Activated CD4-positive, alpha-beta T cell treated with anti-CD3 and anti-CD28 coated beads, Interleukin-2, amount 50 U/mL, for 48 hours (primary cell): ENCODE measurements at regions not wholly inside any gene's neighbourhood (a gene's known extent, or its start where the extent isn't known, plus 50 kb on each side); places are given as distances from the start of the nearest gene placed in this dataset.

Source experiments
- DNase-seq, 2 experiments: peaks; one replicate each; pipeline ENCODE4 v3.0.0-alpha.2; 2020

DNA sequence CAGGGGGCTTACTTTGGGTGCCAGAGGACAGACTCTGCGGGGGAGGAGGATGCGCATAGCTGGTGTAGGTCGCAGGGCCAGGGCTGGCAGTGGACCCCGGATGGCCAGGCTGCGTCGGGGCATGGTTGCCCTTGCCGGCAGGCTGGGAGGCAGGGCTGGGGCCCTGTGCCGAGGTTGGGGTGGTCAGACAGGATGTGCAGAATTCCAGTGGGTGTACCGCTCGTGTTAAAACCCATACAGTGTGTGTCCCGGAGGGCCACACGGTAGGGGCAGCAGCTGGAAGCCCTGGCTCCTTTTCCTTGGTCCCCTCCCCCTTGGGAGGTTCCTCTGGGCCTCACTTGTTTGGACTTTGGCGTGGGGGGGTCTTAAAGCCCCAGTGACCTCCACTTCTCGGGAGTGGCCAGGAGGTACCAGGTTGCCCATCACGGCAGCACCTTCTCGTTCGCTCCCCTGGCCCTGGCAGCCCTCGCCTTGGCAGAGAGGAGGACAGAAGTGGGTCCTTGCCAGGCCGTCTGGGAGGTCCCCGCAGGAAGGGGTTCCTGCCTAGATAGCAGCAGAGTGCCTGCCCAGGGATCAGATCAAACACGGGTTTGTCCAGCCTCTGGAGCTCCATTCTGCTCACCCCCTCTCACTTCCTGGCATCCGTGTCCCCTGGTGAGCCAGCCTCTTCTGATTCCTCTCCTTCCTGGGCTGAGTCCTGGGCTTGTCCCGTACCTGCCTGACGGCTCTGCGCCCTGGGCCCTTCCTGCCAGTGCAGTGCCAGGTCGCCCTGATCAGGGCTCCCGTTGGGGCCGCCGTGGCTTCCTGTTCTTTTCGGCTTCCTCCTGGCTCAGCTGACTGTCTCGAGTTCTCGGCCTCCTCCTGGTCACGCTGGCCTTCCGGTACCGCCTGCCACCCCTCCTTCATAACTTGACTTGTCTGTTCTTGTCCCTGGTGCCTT, 56.7 kb upstream of the HGFAC start:
- no peak for DNase-seq

DNA sequence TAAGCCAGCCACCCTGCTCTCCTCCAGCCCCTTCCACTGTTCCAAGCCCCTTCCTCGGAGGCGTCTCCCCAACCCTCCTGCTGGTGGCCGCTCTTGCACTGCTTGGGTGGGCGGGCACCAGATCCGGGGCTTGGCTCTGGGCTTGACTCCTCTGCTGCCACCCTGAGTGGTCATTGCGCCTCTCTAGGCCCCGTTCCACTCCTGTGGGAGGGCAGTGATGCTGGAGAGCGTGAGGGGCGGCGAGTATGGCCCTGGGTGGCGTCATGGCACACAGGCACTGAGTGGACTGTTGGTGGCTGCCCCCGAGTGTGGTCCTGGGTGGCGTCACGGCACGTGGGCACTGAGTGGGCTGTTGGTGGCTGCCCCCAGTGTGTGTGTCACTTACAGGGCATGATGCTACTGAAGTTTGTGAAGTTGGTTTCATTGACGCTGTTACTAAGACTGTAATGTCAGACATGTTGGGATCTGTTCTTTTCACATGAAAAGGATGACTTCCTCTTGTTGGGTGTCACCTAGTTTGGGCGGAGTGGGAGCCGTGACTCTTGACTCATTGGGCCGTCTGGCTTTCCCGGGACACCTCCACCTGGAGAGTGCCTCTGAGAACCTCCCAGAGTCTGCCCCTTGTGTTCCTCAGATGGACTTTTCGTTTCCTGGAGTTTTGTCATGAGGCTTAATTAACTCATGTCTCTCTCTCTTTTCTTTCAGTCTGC, 55.9 kb upstream of the HGFAC start:
- no peak for DNase-seq

DNA sequence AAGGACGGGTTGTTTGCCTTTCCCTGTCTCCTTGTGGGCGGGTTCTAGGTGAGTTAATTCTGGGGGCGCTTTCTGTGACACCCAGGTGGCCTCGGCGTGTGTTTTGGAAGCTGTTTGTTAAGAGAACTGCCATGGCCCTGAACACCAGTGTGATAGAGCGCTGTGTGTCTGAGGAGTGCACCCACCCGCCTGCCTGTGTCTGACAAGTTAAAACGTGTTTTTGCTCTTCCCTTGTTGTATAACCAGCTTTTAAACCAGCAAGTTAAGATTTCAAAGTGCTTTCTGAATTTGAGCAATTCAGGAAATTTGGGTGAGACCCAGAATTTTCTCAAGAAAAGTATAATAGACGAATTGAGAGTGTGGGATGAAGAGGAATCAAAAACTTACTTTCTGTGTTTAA, 55.2 kb upstream of the HGFAC start:
- no peak for DNase-seq

DNA sequence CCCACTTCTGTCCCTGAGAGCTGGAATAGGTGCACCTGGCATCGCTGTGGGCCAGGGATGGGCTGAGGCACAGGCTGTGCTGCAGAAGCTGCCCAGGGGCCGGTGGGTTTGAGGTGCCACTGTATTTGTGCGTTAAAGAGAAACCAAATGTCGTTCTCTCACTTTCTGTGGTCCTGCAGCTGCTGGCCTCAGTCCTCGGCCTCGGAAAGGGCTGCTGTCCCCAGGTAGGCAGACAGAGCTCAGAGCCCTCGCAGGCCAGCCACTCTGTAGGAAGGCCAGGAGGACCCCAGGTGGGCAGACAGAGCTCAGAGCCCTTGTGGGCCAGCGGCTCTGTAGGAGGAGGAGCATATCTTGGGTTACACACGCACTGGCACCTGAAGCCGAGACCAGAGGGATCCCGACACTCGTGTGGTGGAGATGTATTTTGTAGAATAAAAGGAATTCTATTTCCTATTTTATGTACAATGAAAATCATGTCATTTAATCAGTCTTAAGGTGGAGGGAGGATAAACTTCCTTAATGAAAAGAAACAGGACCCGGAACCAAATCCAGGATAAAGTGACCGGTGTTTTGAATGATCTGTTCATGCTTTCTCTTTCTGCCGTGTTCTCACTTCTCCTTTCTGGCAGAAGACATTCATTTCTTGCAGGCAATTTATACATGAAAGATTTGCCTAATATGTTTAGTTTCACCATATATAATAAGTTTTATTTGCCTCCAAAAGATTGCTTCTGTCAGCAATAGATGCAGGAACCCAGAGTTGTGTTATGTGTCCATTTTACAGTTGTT, 54.4 kb upstream of the HGFAC start:
- DNase-seq, result no peak

DNA sequence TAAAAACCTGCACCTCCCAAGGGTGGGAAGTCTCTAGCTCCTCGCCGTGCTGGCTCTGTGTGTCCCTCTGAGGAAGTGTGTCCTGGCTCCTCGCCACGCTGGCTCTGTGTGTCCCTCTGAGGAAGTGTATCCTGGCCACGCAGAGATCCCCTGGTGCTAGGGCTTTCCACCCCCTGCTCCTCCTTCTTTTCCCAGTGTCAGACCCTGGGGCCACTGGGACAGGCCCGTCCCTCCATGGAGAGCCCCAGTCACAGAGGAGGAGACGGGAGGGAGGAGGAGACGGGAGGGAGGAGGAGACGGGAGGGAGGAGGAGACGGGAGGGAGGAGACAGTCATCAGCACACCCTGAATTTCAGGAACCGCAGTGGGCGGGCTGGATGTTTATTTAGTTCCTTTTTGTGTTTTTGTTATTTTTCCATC, 53.8 kb upstream of the HGFAC start:
- no peak for DNase-seq

DNA sequence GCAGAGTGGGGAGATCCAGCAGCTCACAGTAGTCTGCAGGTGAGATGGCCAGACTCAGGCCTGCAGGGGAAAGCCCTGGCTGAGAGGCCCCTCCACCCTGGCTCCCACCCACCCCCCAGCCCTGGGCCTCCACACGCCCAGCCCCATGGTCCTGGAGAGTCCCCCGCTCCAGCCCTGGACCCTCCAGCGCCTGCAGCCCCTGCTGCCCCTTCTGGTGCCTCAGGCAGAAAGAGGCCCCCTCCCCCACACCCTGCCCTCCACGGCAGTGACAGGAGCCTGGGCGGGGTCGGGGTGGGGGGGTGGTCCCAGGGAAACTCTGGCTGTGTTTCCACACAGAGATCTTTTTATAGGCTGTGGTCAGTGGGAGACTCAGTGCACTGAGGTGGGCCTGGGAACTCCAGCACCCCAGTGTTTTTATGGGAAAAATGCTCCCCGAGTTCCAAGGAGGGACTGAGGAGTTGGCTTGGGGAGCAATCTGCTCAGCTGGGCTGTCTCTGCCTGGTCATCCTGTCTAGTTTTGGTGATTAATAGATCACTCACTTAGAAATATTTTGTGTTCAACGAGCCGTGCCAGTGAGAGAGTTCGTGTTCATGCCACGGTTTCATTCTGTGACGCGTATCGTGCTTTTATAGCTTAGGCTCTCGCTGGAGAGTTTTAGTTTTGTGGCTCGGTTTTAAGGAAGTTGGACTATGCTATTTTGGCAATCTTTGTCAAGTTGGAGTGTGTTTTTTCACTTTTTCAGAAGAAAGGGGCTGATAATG, 53.1 kb upstream of the HGFAC start:
- DNase-seq, result no peak

DNA sequence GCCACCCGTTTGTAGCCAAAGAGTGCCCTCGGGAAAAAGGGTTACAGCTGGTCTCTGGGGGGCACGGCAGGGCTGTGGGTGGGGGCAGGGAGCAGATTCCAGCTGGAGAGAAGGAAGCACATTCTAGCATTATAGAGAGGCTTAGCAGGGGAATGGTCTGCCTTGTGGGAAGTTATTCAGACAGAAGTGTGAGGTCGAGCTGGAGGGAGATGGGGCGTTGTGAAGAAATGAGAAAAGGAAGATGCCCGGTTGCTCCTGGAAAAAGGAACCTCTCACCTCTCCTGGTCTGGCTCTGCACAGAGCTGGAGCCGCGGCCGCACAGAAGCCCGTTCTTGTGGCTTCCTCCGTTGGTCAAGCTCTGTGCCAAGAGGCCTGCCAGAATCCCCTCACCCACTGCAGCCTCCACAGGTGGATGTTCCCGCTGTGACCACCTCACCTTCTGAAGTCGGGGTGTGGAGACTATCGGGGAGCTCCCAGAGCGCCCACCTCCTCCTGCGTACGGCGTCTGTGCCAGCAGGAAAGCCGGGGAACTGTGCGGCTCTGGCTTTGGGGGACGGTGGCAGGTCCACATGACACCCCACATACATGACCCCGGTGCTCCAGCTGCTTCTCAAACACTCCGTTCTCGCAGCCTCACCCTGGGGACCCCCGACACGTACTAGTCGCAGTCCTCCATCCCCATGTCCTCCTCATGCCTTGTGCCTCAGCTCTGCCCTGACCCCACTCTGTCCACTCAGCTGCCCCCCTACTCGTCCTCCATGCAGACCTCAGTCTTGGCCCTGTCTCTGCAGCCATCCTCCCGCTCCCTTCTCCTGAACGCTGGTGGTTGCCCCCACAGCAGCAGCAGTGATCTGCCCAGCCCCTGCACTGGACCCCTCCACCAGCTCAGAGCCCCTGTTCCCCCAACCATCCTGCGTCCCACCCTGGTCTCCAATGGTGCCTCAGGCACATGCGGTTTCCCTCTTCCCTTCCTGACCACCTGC, 52.2 kb upstream of the HGFAC start:
- DNase-seq, result no peak

DNA sequence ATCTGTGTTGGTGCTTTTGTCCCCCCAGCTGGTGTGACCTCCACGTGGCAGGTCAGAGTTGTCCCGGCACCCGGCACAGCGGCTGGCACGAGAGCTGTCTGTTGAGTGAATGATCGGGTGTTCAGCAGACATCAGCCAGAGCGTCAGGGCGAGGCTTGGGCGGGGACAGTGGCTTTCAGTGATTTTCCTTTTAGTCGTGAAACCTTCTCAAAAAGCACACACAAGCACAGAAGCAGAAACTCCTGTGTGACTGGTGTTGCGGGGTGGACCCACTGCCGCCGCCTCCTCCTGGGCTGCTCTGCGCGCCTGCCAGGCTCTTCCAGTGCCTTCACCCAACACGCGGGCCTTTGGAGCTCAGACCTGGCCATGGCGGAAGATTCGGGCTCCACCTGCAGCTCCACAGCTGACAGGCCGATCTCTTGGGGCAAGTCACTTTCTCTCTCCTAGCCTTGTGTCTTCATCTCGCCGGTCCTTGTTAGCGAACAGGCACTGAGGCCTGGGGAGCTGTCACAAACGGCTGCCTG, 51.4 kb upstream of the HGFAC start:
- DNase-seq, result no peak

DNA sequence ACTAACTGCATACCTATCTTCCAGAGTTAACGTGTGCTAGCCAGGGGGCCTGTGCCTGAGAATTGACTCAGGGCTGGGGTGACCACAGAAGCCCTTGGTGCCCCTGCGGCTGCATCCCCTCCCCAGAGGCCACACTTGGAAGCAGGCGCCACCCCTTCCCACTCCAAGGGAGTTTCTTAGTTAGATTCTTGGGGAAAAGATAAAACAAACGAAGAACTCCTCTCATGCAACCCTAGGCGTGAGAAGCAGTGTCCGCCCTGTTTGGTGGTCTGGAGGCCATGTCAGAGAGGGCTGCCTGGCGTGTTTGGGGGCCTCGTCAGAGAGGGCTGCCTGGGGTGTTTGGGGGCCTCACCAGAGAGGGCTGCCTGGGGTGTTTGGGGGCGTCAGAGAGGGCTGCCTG, 50.3 kb upstream of the HGFAC start:
- DNase-seq, result no peak
